IPS-18a (cell line): ENCODE measurements at regions not wholly inside any gene's neighbourhood (a gene's known extent, or its start where the extent isn't known, plus 50 kb on each side); places are given as distances from the start of the nearest gene placed in this dataset.

Experiments used
- H3K27ac ChIP-seq: one replicate; pipeline ENCODE4 v1.5.1; 2013; ENCODE audit warnings: low read length
- H3K27me3 ChIP-seq: one replicate; pipeline ENCODE4 v1.6.1; 2013; ENCODE audit warnings: mild to moderate bottlenecking, low read length; ENCODE audit not compliant: control insufficient read depth, insufficient read depth
- H3K36me3 ChIP-seq: one replicate; pipeline ENCODE4 v1.6.1; 2013; ENCODE audit warnings: low read depth, low read length; ENCODE audit not compliant: control insufficient read depth
- H3K4me1 ChIP-seq: one replicate; pipeline ENCODE4 v1.6.1; 2013; ENCODE audit warnings: low read depth, low read length; ENCODE audit not compliant: control insufficient read depth
- H3K4me3 ChIP-seq: one replicate; pipeline ENCODE4 v1.5.1; 2013; ENCODE audit warnings: low read length
- H3K9ac ChIP-seq: one replicate; pipeline ENCODE4 v1.6.1; 2013; ENCODE audit warnings: mild to moderate bottlenecking, low read length, moderate library complexity
- H3K9me3 ChIP-seq: one replicate; pipeline ENCODE4 v1.6.1; 2013; ENCODE audit warnings: low read depth, low read length; ENCODE audit not compliant: control insufficient read depth

DNA sequence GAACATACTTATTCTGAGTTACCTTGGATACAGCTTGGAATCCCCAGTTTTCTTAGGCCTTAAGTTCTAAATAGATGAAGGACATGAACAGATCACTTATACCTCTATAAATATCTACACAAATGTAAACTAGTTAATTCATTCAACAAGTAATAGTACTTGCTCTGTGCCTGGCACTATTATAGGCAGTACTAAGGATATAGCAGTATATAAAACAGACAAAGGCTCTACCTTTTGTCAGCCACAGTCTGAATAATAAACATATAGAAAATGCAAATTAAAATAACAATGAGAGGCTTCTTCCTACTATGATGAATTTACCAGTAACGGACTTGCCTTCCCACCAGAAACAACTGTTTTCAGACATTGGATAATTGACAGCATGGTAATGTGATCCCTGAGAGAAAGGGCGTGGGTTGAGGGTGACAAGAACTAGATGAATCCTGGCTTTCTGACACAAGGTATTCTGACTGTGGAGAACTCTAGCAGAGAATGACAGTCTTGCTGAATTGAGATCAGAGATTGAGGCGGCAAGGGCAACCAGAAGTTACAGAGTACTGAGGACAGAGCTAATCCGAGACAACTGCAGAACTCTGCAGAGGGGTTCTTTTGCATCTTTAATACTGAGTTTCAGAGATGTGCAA is 170.5 kb downstream of the TANC2 start:
- Histone ChIP-seq H3K4me1 (peaks cover 26% of the 10 kb centered on the region), H3K4me3 (no peak overlapping the region), H3K9me3 (no peaks in the 10 kb centered on the region), H3K36me3 (no peaks in the 10 kb centered on the region), H3K27ac (no peak overlapping the region), H3K27me3 (no peaks in the 10 kb centered on the region), H3K9ac (no peak overlapping the region)

DNA sequence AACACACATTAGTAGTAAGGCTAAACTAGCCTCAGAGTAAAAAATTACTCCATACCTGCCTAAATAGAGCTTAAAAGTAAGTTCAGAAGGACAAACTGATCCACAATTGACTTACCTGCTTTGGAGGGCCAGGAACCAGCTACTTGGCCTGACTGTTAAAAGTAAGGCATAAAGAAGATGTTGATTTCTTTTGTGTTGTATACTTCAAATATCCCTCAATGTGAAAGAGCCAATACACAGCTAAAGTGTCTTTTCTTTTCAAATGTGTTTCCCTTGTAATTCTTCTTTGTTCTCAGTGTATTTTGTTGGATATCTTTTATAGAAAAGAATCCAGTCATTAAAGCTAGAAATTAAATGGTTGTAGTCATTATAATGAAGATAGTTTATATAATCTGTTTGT is 171.1 kb downstream of the TANC2 start:
- no peak overlapping the region for H3K27ac ChIP-seq
- H3K9me3 ChIP-seq: no peaks in the 10 kb centered on the region
- H3K9ac ChIP-seq: no peak overlapping the region
- no peaks in the 10 kb centered on the region for H3K36me3 ChIP-seq
- H3K27me3 ChIP-seq: no peaks in the 10 kb centered on the region
- peaks cover 26% of the 10 kb centered on the region for H3K4me1 ChIP-seq
- no peak overlapping the region for H3K4me3 ChIP-seq

DNA sequence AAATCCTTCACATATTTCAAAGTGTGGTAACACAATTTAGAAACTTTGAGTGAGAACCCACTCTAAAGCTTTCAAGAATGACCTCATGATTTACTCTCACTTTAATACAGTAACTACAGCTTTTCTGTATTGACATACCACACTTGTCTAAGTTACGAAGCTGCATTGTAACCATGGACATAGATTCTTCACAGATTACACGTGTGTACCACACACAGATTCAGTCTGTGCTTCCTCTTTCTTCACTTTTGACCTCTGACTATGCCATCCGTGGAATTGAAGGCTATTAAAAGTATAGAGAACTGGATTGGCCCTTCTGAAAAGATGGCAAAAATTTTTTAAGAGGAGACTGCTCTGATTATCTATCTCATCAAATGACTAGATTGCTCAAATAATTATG is 172.7 kb downstream of the TANC2 start:
- H3K9me3 ChIP-seq: no peaks in the 10 kb centered on the region
- H3K27me3 ChIP-seq: no peaks in the 10 kb centered on the region
- no peaks in the 10 kb centered on the region for H3K36me3 ChIP-seq
- peaks cover 26% of the 10 kb centered on the region for H3K4me1 ChIP-seq
- no peak overlapping the region for H3K27ac ChIP-seq
- H3K9ac ChIP-seq: no peak overlapping the region
- no peak overlapping the region for H3K4me3 ChIP-seq

DNA sequence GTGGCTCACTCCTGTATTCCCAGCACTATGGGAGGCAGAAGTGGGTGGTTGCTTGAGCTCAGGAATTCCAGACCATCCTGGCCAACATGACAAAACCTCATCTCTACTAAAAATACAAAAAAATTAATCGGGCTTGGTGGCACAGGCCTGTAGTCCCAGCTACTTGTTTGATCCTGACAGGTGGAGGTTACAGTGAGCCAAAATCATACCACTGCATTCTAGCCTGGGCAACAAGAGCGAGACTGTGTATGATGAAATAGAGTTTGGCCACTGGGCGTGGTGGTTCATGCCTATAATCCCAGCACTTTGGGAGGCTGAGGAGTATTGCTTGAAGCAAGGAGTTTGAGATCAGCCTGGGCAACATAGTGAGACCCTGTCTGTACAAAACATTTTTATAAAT is 173.3 kb downstream of the TANC2 start:
- Histone ChIP-seq H3K27ac (no peak overlapping the region), H3K4me1 (peaks cover 26% of the 10 kb centered on the region), H3K36me3 (no peaks in the 10 kb centered on the region), H3K9ac (no peak overlapping the region), H3K4me3 (no peak overlapping the region), H3K9me3 (no peaks in the 10 kb centered on the region), H3K27me3 (no peaks in the 10 kb centered on the region)

DNA sequence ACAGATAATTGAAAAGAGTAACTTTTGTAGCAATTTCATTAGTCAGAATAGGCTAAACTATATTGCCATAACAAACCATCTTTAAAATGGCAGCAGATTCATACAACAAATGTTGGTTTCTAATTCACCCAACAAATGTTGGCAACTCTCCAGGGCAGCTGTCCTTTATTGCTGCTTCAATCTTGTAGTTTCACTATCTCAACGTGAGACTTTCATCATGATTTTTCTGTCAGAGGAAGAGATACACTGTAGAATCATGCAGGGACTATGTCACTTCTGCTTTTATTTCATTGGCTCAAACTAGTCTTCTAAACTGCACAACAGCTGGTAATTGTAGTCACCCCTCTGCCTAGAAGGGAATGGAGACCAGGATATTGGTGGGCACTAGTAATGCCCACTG is 174.2 kb downstream of the TANC2 start:
- H3K4me1 ChIP-seq: peaks cover 26% of the 10 kb centered on the region
- H3K36me3 ChIP-seq: no peaks in the 10 kb centered on the region
- no peak overlapping the region for H3K9ac ChIP-seq
- no peaks in the 10 kb centered on the region for H3K9me3 ChIP-seq
- H3K4me3 ChIP-seq: no peak overlapping the region
- H3K27me3 ChIP-seq: no peaks in the 10 kb centered on the region
- no peak overlapping the region for H3K27ac ChIP-seq

DNA sequence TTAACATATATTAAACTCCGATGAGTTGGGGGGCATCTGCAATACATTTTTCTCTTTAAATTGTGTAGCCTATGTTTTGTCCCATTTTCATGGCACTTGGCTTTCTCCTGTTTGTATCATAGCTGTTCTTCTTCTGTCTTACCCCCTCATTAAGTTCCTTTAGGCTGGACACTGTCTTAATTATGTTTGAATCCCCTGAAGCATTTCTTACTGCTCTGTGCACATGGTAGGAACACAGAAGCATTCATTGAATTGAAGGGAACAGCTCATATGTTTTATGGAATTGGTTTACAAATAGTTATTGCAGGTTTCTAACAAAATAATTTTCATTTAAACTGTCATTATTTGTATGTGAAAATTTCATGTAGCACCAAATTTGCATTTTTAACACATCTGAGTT is 176.8 kb downstream of the TANC2 start:
- Histone ChIP-seq H3K36me3 (no peaks in the 10 kb centered on the region), H3K9me3 (no peaks in the 10 kb centered on the region)

DNA sequence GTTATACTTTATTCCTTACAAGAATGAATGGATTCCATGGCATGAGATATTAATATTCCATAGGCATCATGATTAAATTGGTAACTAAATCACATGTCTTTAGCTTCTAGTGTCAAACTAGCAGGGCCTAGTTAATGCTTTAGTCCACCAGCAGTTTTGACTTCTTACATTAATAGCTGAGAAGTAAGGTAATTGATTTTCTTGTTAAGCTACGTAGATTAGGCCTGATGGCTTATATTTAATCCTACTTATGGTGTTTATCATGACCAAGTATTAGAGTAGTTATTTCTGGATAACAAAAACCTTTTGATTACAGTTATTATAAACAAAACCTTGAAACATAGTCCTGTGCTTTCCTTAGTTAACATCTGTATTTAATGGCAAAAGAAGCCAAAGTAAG is 184.5 kb downstream of the TANC2 start:
- H3K4me3 ChIP-seq: peak overlapping the region; percentile 19
- H3K27ac ChIP-seq: no peak overlapping the region
- no peak overlapping the region for H3K9ac ChIP-seq
- no peaks in the 10 kb centered on the region for H3K27me3 ChIP-seq
- no peaks in the 10 kb centered on the region for H3K36me3 ChIP-seq
- no peaks in the 10 kb centered on the region for H3K9me3 ChIP-seq
- peaks cover 39% of the 10 kb centered on the region for H3K4me1 ChIP-seq

More for the DNA sequence above, 176.8 kb downstream of the TANC2 start:
- Histone ChIP-seq H3K27me3 (no peaks in the 10 kb centered on the region), H3K9ac (no peak overlapping the region), H3K4me3 (no peak overlapping the region), H3K27ac (no peak overlapping the region), H3K4me1 (peaks cover 9% of the 10 kb centered on the region)

DNA sequence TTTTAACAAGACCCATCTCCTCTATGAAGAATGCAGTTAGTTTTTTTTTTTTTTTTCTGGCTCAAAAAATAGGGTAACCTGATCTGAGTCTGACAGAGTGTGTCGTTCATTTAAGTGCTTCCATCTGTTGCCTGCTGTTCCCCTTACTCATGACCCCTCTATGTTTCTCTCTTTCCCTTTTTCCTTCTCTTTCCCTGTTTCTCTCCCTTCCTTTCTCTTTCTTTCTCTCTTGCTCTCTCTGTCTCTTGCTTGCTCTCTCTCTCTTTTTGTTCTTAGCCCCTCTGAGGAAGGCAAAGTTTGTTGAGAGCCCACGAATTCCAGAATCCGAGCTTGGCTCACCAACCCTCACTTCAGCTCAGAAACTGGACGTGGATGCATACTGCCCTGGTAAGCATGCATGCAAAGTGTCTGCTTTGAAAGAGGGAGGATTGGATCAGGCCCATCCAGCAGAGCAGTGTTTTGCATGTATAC is 185.0 kb downstream of the TANC2 start:
- Histone ChIP-seq H3K36me3 (no peaks in the 10 kb centered on the region), H3K9ac (no peak overlapping the region), H3K27ac (no peak overlapping the region), H3K4me1 (peaks cover 39% of the 10 kb centered on the region), H3K4me3 (peak overlapping the region; percentile 19), H3K27me3 (no peaks in the 10 kb centered on the region), H3K9me3 (no peaks in the 10 kb centered on the region)

DNA sequence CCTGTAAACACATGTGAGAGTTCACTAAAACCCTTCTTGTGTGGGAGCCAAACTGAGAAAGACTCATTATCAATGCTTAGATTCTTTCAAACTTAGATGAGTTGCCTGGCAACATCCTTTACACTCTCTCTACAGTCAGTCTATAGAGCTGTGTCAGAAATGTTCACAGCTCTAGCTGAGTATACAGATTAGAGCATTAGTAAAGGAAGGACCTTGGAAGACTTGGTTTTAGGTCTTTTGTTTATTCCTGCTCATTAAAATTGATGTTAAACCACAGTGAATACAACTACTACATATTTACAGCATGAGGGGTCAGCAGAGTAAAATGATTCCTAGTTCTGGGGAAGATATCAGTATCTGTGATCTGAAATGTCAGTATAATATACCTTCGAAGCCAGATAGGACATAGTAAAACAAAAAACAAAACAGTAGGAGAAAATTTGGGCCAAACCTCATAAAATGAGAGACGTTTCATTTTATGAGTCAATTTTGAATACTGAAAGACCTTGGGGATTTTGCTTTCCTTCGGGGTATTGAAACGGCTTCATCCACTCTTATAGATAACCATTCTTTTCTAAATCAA is 186.0 kb downstream of the TANC2 start:
- Histone ChIP-seq H3K9ac (no peak overlapping the region), H3K27me3 (no peaks in the 10 kb centered on the region), H3K27ac (no peak overlapping the region), H3K36me3 (no peaks in the 10 kb centered on the region), H3K4me1 (peaks cover 39% of the 10 kb centered on the region), H3K4me3 (peak overlapping the region; percentile 4), H3K9me3 (no peaks in the 10 kb centered on the region)

DNA sequence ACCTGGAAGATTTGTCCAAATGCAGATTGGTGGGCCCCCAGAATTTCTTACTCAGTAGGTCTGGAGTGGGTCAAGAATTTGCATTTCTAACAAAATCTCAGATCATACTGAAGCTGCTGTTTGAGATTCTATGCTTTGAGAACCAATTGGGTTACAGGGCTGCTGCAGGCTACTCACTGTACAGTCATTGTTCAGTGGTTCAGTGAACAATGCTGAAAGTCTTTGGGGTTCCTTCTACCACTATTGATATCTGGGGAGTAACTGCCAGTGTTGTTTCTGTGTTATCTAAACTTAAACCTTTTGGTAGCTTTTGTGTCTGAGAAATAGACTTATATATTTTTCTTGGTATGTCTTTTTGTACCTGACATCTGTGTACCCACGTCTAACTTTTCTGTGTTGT is 187.5 kb downstream of the TANC2 start:
- Histone ChIP-seq H3K27me3 (no peaks in the 10 kb centered on the region), H3K4me3 (no peak overlapping the region), H3K9ac (no peak overlapping the region), H3K36me3 (no peaks in the 10 kb centered on the region), H3K9me3 (no peaks in the 10 kb centered on the region), H3K27ac (no peak overlapping the region), H3K4me1 (peaks cover 39% of the 10 kb centered on the region)

DNA sequence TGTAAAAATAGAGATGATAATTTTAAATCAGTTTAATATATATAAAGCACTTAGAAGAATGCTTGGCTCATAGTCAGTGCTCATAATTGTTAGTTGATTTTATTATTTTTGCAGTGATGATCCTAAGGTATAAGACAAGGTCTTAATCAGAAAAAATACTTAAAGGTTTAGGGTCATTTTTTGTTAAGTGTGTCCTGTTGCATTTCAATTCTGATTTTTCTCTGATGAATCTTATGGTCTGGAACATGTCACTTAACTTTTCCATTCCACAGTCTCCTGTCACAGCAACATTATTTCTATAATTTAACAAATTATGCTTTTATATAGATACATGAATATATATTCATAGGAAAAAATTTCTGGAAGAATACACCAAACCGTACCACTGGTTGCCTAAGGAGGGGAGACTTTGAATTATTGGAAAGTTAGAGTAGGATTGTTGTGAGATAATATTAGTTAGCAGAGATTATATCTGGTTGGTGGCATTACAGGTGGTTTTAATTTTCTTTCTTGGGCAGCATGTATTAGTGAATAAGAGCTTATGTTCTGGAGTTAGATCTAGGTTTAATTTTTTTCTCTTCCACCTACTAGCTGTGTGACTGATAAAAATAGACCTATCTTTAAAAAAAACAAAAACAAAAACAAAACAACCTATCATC is 188.7 kb downstream of the TANC2 start:
- H3K9me3 ChIP-seq: no peaks in the 10 kb centered on the region
- no peaks in the 10 kb centered on the region for H3K27me3 ChIP-seq
- H3K9ac ChIP-seq: no peak overlapping the region
- H3K36me3 ChIP-seq: no peaks in the 10 kb centered on the region
- no peak overlapping the region for H3K4me3 ChIP-seq
- H3K4me1 ChIP-seq: peaks cover 39% of the 10 kb centered on the region
- no peak overlapping the region for H3K27ac ChIP-seq

DNA sequence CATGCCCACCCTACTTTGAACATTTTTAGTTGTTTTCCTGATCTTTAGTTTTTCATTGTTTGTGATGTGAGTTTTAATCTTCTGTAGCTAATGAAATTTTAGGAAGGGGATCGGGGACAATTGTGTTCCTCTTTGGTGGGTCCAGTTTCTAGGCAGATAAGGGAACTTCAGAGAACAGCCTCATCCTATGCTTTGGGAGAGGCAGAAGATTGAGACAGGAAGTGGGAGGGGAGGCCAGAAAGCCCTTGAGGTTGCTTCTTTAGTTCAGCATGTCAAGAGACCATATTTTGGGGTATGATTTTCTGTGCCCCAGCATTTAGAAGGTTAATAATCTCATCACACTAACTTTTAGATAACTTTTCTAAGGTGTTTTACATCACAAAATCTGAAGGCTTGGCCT is 191.0 kb downstream of the TANC2 start:
- peaks cover 23% of the 10 kb centered on the region for H3K4me1 ChIP-seq
- no peak overlapping the region for H3K9ac ChIP-seq
- no peaks in the 10 kb centered on the region for H3K9me3 ChIP-seq
- H3K27ac ChIP-seq: no peak overlapping the region
- no peak overlapping the region for H3K4me3 ChIP-seq
- no peaks in the 10 kb centered on the region for H3K36me3 ChIP-seq
- H3K27me3 ChIP-seq: no peaks in the 10 kb centered on the region
